Amygdala (tissue), 56 donors: ENCODE measurements at regions not wholly inside any gene's neighbourhood (a gene's known extent, or its start where the extent isn't known, plus 50 kb on each side); places are given as distances from the start of the nearest gene placed in this dataset.

Source experiments
- DNase-seq, 56 donors: peaks; one replicate each; lab custom pipeline; 2025; lab: John Stamatoyannopoulos, UW

DNA sequence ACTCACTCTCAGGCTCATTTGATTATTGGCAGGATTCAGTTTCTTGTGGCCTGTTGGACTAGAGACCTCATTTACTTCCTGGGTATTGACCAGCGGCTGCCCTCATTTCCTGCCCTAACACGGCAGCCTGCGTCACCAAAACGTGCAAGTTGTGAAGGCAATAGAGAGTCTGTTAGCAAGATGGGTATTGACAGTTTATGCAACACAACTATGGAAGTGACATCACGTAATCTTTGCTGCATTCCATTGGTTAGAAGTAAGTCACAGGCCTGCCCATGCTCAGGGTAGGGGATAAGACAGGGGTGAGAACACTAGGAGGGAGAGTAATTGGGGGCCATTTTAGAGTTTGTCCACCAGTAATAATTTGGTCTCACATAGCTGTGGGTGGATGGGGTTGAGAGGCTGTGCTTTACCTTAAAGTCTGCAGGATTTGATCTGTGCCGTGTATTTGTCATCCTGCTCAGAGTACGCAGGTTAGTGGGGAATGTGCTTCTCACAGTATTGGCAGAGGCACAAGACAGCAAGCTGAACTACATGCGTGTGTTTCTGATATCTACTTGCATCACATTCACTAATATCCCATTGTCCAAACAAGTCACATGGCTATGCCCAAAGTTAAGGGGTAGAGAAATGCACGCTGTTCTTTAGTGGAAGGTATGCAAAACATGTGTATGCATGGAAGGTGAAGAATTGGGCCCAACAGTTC, 83.3 kb downstream of the EDEM1 start:
- no peak for DNase-seq

DNA sequence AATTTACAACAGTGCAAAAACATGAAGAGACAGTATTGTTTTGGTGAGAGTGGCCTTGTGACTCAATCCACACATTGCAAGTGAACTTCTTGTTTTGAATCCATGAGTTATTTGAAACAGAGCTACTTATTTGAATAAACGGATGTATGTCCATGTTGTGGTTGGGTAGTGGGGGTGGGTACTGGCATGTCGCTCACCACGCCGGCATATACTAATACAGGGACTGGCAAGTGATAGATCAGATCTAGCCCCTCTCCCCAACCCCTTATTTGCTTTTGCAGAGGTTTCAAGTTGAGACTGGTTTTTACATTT, 83.8 kb downstream of the EDEM1 start:
- no peak for DNase-seq

DNA sequence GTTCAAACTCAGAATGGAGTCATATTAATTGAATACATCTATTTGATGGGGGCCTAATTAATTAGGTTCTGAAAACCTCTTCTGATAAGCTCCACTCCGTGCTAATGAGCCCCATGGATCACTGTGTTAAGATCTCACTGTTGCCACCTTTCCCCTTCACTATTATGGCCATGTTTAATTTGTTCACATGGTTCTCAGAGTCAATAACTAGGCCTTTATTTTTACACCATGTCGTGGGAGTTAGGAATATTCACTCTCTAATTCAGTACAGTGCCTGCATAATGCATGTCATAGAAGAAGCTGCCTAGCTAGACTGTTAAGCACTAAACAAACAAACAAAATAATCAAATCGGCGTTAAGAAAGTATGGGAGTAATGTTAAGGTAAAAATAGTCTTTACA, 84.9 kb downstream of the EDEM1 start:
- DNase-seq: no peak

DNA sequence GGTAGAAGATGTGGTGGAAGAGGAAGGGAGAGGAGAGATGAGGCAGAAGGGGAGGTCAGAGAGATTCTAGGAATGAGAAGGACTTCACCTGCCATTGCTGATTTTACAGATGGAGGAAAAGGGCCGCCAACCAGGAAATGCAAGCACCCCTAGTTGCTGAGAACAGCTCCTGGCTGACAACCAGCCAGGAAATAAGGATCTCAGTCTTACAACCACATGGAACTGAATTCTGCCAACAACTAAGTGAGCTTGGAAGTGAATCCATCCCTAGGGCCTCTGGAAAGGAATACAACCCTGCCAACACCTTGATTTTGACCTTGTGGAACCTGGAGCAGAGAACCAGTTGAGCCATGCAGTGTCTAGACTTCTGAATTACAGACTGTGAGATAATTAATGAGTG, 86.6 kb downstream of the EDEM1 start:
- no peak for DNase-seq

DNA sequence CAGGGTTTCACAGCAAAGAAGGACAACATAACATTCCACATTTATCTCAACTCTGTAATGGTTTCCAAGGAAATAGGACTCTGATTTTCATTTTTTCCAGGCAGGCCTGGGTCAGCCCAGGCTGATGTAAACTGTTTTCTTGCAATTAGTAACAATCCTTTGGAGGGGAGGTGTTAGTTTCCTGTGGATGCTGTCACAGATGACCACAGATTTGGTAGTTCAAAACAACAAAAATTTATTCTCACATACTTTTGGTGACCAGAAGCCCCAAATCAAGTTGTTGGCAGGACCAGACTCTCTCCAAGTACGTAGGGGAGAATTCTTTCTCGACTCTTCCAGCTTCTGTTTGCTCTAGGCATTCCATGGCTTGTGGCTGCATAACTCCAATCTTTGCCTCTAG, 88.0 kb downstream of the EDEM1 start:
- DNase-seq: no peak

DNA sequence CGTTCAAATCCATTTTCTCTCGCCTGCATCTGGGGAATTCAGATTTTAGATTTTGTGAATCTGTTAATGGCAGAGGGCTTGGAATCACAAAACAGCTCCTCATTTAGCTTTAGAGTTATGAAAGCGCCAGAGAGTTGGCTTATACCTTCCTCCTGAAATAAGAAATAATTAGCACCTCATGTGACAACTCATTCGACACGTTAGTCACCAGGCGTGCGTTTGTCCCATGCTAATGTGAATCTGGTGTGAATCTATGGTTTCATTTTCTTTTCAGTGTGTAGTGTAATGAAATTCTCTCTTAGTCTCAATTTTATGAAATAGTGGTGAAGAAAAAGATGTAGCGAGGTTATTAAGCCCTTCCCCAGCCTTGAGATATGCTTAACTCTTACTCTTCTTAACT, 89.4 kb downstream of the EDEM1 start:
- no peak for DNase-seq

DNA sequence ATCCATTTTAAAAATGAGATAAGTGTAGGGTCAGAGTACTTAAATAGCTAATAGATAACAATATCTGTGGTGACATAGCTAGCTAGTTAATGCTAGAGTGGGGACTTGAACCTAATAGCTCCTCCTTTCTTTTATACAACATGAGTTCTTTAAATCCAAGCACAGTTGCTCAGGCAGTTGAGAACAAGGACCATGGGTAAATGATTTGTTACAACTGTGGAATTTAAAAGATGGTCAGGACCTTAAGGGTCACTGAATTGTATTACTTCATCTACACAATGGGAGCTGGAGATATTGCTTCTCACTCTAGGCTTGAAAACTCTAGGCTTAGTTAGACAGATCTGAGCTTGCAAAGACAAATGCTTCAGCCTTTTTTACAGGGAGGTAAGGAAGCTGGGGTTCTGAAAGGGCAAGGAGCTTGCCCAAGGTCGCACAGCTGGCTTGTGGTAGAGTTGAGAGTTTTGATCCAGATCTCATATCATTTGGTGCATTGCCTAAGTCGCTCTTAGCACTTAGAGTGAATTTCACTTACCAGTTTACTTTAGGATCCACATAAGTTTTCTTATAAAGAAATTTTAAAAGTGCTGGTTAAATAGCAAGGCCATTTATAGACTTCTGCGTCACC, 90.2 kb downstream of the EDEM1 start:
- DNase-seq: no peak

DNA sequence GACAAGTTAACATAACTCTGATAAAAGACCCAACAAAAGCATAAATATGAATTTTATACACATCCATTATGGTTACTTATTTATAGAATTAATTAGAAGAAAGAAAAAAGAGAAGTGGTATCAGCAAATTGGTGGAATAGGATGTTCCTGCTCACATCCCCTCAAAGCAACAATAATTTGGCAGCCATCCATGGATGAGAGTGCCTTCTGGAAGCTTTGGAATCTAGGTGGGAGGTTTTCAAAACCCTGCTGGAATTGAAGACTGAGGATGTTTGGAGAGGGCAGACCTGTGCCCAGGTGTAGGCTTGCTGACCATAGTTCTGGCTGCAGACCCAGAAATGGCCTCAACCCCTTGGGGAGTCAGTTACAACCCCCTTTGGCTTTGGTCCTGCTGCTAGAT, 91.2 kb downstream of the EDEM1 start:
- DNase-seq: no peak

DNA sequence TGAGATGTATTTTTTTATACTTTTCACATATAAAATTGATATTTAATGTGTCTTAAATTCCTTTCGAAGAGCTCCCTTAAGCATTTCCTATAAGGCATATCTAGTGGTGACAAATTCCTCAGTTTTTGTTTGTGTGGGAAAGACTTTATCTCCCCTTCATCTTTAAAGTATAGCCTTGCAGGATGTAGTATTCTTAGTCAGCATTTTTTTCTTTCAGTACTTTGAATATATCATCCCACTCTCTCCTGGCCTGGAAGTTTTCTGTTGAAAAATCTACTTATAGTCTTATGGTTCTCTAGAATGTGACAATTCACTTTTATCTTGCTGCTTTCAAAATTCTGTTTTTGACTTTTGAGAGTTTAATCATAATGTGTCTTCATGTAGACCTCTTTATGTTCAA, 95.2 kb downstream of the EDEM1 start:
- no peak for DNase-seq

DNA sequence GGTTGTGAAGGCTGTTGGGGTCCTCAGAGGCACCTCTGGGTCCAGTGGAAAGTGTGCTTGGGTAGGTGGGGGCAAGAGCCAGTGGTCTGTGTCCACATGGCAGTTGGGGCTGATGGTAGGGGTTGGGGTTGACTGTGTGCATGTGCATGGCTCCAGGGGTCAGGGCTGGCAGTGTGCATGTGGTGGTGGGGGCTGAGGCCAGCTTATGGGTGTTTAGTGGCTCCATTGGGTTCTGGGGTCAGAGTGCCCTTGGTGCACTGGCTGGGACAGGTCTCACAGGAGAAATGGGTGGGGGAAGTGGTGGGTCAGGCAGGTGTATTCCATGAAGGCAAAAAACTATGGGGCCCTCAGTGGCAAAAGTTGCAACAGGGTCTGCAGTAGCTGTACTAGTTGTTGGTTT, 97.9 kb downstream of the EDEM1 start:
- DNase-seq: no peak

DNA sequence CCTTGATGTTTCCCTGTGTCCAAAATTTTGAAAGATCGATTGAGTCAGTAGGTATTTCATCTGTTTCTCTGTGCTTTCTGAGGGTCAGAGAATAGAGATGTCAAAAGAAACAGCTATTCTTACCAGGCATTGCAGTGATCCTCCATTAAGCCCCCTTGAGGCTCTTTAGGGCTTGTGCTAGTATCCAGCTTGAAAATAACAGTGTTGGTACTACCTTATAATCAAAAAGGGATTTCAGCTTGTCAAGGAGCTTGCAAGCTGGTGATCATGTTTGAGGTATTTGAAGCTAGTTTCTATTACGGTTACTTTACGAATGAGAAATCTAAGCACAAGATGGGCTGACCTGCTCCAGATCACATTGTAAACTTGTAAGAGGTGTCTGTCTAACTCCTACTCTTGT, 103.4 kb downstream of the EDEM1 start:
- no peak for DNase-seq

DNA sequence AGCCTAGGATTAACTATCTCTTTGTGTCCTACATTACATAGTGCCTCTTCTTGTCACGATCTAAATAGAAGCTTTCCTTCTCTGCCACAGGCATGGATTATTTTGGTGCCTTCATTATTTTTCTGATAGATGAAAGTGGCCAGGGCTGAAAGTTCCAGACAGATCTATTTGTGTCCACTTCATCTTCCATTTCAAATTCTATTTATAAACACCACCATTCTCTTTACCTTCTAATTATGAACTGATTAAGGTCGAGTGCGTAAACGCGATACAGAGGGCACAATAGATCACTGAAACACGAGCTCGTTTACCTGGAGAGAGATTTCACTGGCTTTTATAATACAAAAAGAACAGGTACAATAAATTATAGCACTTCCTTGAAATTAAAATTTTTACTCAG, 105.0 kb downstream of the EDEM1 start:
- no peak for DNase-seq

DNA sequence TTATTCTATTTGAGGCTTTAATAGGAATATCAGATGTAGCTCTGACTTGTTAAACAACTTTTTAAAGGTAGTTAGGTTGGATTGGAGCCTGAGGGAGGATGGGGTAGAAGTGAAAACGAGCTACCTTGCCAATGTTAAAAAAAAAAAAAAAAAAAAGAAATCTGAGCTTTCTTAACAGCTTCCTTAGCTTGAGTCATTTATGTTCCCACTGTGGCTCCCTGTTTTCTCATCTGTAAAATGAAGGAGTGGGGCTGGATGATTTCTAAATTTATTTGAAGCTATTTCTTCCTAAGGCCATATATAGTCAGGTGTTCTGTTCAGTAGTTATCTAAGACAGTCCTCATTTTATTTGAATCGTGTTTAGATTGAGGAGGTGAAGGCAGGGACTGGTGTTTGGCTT, 105.7 kb downstream of the EDEM1 start:
- no peak for DNase-seq

DNA sequence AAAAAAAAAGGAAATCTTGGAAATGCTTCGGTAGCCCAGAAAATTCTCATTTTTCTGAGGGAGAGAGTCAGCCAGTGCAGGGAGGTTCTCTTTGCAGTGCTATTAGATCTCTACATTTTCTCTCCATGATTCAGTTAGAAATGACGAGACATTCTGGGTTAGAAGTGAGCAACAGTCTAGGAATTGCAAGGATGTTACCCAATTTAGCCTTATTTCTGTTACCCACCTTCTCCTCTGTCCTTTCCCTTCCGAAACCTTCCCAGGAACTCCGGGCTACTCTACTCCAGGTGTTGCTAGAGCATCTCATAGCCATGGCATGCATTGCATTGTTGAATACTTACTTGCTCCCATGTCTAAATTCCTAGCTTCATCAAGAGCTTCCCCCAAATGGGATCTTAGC, 106.8 kb downstream of the EDEM1 start:
- DNase-seq: no peak

DNA sequence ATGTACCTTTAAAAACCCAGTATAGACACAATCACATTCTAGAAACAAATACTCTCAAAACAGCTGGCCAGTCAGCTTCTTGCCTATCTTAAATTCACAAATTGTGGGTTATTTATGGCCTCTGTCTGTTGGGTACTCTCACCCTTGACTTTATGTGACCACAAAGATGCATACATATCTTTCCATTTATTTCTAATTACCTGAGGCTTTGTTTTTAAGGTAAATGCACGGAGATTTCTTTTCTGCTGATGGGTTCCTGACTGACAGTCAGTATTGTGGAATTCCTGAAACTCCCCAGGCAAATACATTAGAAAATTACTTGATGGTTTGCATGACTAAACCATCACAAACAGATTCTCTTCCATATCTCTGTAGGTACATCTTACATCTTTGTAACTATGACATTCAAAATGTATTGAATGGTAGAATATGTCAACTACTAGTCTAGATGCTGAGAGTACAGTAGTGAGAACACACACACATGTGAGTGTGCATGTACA, 107.7 kb downstream of the EDEM1 start:
- no peak for DNase-seq

DNA sequence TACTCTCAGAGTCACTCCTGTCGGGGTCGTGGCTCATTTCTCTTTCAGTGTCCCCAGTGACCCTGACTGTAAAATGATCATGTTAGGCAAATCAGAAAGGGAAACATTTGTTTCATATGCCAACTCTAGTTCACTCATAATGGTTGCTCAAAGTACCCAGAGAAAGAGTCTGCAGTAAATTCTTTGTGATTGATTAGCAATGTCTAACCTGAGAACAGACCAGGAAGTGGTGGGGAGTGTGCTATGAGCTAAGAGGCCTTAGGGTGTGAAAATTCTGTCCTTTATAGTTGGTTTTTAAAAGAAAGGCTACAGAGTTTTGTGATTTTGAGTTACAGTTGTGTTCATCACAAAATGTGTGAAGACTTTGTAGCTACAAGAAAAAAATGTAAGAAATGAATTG, 108.9 kb downstream of the EDEM1 start:
- DNase-seq: no peak

DNA sequence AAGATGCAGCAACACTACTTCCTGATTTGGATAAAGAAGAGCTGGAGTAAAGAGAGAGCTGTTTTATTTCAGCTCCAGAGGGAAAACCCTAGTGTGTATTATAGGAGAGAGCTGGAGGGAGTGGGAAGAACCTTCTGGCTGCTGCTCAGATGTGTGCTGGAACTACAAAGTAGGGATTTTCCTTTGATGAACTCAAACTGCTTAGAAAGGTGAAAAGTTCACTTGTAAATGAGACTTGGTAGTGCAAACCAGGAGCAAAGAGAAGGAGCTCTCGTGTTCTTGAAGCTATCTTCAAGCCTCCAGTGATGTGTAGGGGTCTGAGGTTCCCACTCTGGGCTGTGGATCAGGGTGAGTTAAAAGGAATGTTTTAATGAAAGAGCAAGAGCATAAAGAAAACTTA, 110.4 kb downstream of the EDEM1 start:
- no peak for DNase-seq

DNA sequence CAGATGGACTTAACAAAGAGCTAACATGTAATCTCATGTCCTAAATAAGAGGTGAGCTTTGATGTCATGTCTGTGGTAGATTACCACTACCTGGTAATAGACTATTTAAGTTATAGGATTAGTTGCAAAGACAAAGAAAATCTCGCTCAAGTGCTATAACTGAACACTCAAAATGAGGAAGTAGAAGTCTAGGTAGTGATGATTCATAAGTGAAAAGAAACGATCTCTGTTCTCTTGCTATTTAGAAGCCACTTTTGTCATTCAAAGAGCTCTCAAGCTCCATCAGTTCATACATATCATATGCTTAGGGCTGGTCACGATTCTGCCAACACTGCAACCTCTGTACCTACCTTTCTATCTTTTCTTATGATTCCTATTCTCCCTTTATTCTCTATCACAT, 110.9 kb downstream of the EDEM1 start:
- DNase-seq: no peak

DNA sequence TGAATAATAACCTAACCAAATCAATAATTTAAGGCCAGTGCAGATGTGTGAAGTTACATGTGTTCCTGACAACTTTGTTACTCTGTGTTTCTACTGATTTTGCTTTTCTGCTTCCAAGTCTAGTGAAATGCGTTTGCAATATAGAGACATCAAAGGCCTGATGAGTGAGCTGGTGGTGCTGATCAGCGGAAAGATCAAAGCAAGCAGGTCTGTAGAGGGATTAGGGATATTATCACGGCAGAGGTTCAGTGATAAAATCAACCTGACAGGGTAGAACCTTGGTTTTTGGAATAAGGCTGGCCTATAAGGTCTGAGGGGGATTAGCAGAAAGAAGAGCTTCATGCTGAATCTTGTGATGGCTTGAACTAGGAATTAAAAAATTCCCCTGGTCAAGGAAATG, 111.7 kb downstream of the EDEM1 start:
- DNase-seq: no peak

DNA sequence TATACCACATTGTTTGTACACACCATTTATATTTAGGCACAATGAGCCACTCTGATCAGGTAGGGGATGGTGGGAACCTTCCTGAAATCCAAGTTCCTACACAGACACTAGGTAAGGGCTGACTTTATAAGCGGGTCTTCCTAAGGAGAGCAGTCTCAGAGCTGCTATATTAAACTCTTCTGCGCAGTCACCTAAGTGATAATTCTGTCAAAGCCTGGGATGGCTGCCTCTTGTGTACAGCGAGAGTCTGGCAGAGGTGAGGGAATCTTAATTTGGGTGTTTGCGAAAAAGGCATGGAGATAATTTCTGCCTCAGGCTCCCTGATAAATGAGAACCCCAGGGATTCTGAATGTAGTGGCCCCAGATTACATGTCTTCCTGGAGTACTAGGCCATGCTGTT, 113.1 kb downstream of the EDEM1 start:
- DNase-seq: no peak

DNA sequence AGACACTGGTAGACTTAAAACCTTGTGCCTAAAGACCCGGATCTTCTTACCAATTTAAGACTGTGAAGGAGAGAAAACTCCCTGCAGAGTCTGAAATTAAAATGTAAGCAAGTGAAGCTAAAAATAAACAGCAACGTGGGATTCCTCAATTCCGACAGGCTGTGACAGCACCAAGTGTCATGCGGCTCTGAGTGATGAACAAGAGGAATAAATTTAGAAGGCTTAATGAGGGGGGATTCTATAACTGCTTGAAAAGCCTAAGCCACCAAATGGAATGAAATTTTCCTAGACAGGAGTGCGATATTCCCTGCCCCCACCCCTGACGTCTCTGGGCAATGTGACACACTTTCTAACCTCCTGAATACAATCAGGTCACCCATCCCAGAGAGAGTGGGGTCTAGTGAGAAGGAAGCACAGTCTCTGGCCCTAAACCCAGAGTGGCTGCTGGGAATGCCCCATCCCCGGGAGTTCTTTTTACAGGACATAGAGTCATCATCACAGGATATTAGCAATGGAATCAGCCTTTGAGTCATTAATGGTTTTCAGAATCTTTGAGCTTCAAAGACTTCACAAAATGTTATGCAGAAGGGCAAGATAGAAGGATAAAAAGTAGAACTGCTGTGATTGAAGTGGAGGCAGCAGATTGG, 114.3 kb downstream of the EDEM1 start:
- peak in 1 of 56 donors; percentile 4 for DNase-seq

DNA sequence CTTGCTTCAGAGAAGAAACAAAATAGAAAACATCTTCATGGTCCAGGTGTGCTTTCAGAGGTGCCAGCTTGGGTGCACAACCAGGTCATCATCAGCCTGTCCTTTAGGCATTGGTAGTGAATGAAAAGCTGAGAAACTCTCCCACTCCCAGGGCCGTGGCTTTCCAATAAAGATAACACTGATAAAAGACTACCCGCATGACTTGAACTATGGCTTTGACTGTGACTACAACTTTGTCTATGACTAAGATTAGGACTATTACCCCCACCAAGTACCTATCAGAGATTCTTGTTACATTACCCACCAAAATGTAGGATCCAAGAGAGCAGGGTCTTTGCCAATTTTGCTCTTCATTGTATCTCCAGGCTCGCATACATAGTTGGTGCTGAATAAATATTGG, 115.2 kb downstream of the EDEM1 start:
- no peak for DNase-seq
